Endodermal cell (in vitro differentiated cells): ENCODE measurements at regions not wholly inside any gene's neighbourhood (a gene's known extent, or its start where the extent isn't known, plus 50 kb on each side); places are given as distances from the start of the nearest gene placed in this dataset.
A peak's percentile ranks its signal among the peaks of the same experiment; 100 is the strongest.

Experiments used
- DNase-seq: peaks from one replicate; pipeline ENCODE4 v3.0.0-alpha.2; 2017
- H3K27ac ChIP-seq: 2 replicates; pipeline ENCODE4 v1.5.1; 2013; ENCODE audit warnings: mild to moderate bottlenecking, low read depth, low read length, moderate library complexity
- H3K27me3 ChIP-seq: 2 replicates; pipeline ENCODE4 v1.6.1; 2013; ENCODE audit warnings: mild to moderate bottlenecking, low read length, moderate library complexity; ENCODE audit not compliant: insufficient read depth, control insufficient read depth, poor library complexity, severe bottlenecking
- H3K36me3 ChIP-seq: 2 replicates; pipeline ENCODE4 v1.7.0; 2013; ENCODE audit warnings: mild to moderate bottlenecking, low read length, moderate library complexity; ENCODE audit not compliant: control insufficient read depth, insufficient read depth
- H3K4me1 ChIP-seq: one replicate; pipeline ENCODE4 v1.7.0; 2013; ENCODE audit warnings: low read length; ENCODE audit not compliant: control insufficient read depth, insufficient read depth
- H3K4me3 ChIP-seq: 2 replicates; pipeline ENCODE4 v1.5.1; 2013; ENCODE audit warnings: mild to moderate bottlenecking, low read length, moderate library complexity
- H3K9ac ChIP-seq: 2 replicates; pipeline ENCODE4 v1.6.1; 2013; ENCODE audit warnings: mild to moderate bottlenecking, low read length, moderate library complexity; ENCODE audit not compliant: poor library complexity, severe bottlenecking; ENCODE audit errors: extremely low read depth
- H3K9me3 ChIP-seq: 2 replicates; pipeline ENCODE4 v1.6.1; 2013; ENCODE audit warnings: mild to moderate bottlenecking, low read length, moderate library complexity; ENCODE audit not compliant: control insufficient read depth
- H3K27ac Mint-ChIP-seq: 2 replicates; pipeline ENCODE4 v1.8.0; 2020; ENCODE audit warnings: mixed read lengths
- H3K27me3 Mint-ChIP-seq: 2 replicates; pipeline ENCODE4 v1.8.0; 2021; ENCODE audit warnings: mild to moderate bottlenecking, mixed read lengths; ENCODE audit not compliant: insufficient read depth
- H3K36me3 Mint-ChIP-seq: 2 replicates; pipeline ENCODE4 v1.8.0; 2020; ENCODE audit warnings: low read depth, mixed read lengths
- H3K4me1 Mint-ChIP-seq: 2 replicates; pipeline ENCODE4 v1.8.0; 2020; ENCODE audit warnings: mixed read lengths
- H3K4me3 Mint-ChIP-seq: 2 replicates; pipeline ENCODE4 v1.8.0; 2020; ENCODE audit warnings: mild to moderate bottlenecking, moderate library complexity, mixed read lengths
- H3K9me3 Mint-ChIP-seq: 2 replicates; pipeline ENCODE4 v1.8.0; 2020; ENCODE audit warnings: mild to moderate bottlenecking, mixed read lengths
- WGBS, 2 experiments: methylation state at CpG; one replicate each; pipeline versions ENCODE4 v1.1.5 to v1.1.7; 2013; ENCODE audit warnings: missing lambda C conversion rate in 2 of 2, mixed read lengths in 1 of 2; ENCODE audit not compliant: insufficient coverage in 1 of 2, insufficient read length in 1 of 2; 5-methylcytosine and 5-hydroxymethylcytosine counted together
- TF ChIP-seq, protein P1 (sequence below): fragments of 200-600 bp; sonication (generic); conservative IDR thresholded peaks from 2 replicates; pipeline ENCODE4 v1.5.0; 2021; ENCODE audit warnings: antibody characterized with exemption, mild to moderate bottlenecking

DNA sequence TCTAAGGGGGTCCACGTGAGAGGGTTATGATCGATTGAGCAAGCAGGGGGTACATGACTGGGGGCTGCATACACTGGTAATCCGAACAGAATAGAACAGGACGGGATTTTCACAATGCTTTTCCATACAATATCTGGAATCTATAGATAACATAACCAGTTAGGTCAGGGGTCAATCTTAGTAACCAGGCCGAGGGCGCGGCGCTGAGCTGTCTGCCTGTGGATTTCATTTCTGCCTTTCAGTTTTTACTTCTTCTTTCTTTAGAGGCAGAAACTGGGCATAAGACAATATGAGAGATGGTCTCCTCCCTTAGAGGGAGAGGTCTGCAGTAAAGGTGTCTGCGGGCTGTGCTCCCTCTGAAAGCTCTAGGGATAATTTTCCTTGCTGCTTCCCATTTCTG is 261.3 kb downstream of the XXYLT1 start:
- H3K9me3 ChIP-seq: peaks cover 16% of the 10 kb centered on the region
- H3K4me1 ChIP-seq: no peaks in the 10 kb centered on the region
- H3K36me3 ChIP-seq: no peaks in the 10 kb centered on the region
- no peak for DNase-seq
- TF ChIP-seq, protein P1, sequence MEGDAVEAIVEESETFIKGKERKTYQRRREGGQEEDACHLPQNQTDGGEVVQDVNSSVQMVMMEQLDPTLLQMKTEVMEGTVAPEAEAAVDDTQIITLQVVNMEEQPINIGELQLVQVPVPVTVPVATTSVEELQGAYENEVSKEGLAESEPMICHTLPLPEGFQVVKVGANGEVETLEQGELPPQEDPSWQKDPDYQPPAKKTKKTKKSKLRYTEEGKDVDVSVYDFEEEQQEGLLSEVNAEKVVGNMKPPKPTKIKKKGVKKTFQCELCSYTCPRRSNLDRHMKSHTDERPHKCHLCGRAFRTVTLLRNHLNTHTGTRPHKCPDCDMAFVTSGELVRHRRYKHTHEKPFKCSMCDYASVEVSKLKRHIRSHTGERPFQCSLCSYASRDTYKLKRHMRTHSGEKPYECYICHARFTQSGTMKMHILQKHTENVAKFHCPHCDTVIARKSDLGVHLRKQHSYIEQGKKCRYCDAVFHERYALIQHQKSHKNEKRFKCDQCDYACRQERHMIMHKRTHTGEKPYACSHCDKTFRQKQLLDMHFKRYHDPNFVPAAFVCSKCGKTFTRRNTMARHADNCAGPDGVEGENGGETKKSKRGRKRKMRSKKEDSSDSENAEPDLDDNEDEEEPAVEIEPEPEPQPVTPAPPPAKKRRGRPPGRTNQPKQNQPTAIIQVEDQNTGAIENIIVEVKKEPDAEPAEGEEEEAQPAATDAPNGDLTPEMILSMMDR: no peak
- H3K4me1 Mint-ChIP-seq: peaks cover 4% of the 10 kb centered on the region
- no peaks in the 10 kb centered on the region for H3K27me3 ChIP-seq
- peaks cover 2% of the 10 kb centered on the region for H3K27me3 Mint-ChIP-seq
- no peak overlapping the region for H3K27ac ChIP-seq
- no peak overlapping the region for H3K4me3 Mint-ChIP-seq
- H3K9ac ChIP-seq: no peak overlapping the region
- H3K4me3 ChIP-seq: no peak overlapping the region
- no peaks in the 10 kb centered on the region for H3K36me3 Mint-ChIP-seq
- H3K27ac Mint-ChIP-seq: no peak overlapping the region
- WGBS, 2 experiments: 93% methylated on average over 8 to 9 of the region's 9 CpGs
- peaks cover 34% of the 10 kb centered on the region for H3K9me3 Mint-ChIP-seq

DNA sequence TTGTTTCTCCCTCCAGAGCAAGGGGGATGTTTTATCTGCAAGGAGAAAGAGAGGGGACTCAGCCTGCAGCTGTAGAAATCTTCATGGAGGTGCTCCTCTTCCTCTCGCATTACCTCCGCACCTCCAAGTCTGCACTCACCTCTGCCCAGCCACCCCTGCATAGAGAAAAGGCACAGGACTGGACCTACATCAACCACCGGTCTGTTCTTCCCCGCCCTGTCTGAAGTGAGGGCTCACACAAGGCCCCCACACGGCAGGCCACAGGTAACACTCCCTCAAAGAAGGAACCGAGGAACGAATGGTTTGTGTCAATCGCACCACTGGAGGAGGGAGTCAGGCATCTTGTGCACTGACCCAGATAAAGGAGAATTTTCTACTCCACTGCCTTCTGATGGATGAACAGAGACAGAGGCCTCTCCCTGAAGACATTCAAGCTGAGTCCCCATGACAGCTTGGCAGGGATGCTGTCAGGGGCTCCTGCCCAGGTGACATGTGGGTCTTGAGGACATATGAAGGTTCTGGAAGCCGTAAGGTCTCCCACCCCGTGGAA is 260.3 kb downstream of the XXYLT1 start:
- H3K4me3 Mint-ChIP-seq: no peak overlapping the region
- H3K9ac ChIP-seq: no peak overlapping the region
- H3K4me1 Mint-ChIP-seq: peaks cover 4% of the 10 kb centered on the region
- H3K27me3 ChIP-seq: no peaks in the 10 kb centered on the region
- TF ChIP-seq, protein P1: no peak
- H3K9me3 Mint-ChIP-seq: peaks cover 34% of the 10 kb centered on the region
- peak; percentile 19 for DNase-seq
- H3K36me3 Mint-ChIP-seq: no peaks in the 10 kb centered on the region
- WGBS, 2 experiments: 93 to 94% methylated on average over 7 to 10 of the region's 10 CpGs
- no peak overlapping the region for H3K27ac Mint-ChIP-seq
- H3K36me3 ChIP-seq: no peaks in the 10 kb centered on the region
- no peak overlapping the region for H3K27ac ChIP-seq
- H3K9me3 ChIP-seq: peaks cover 16% of the 10 kb centered on the region
- H3K27me3 Mint-ChIP-seq: peaks cover 2% of the 10 kb centered on the region
- no peaks in the 10 kb centered on the region for H3K4me1 ChIP-seq
- no peak overlapping the region for H3K4me3 ChIP-seq

DNA sequence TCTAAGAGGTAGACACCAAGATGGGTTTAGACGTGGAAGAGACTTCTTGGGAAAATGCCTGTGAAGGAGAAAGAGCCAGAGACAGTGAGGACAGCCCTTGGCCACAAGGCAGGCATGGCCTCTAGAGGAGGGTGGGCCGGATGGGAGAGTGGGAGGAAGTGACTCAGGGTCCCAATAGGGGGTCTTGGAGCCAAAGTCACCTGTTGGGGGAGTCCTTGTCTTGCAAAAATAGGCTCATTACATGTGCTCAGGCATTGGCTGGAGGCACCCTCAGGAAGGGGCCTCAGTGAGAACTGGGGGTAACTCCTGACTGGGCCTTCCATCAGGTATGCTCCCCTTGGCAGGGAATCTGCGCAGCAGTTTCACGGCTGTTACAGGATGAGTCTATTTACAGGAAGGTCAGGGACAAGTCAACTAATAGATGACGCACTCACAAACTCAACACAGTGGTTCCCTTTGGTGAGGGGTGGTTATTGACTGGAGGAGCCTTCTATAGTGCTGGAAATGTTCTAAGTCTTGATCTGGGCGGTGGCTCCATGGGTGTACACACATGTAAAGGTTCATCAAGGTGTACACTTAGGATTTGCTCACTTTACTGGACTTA is 259.6 kb downstream of the XXYLT1 start:
- peaks cover 16% of the 10 kb centered on the region for H3K9me3 ChIP-seq
- Mint-ChIP-seq H3K27me3 (peaks cover 4% of the 10 kb centered on the region), H3K4me3 (no peak overlapping the region), H3K4me1 (peaks cover 4% of the 10 kb centered on the region), H3K9me3 (peaks cover 34% of the 10 kb centered on the region), H3K36me3 (no peaks in the 10 kb centered on the region), H3K27ac (no peak overlapping the region)
- H3K36me3 ChIP-seq: no peaks in the 10 kb centered on the region
- no peaks in the 10 kb centered on the region for H3K27me3 ChIP-seq
- H3K4me3 ChIP-seq: no peak overlapping the region
- TF ChIP-seq, protein P1: no peak
- H3K9ac ChIP-seq: no peak overlapping the region
- H3K27ac ChIP-seq: no peak overlapping the region
- H3K4me1 ChIP-seq: no peaks in the 10 kb centered on the region
- 89 to 91% methylated on average over 3 to 6 of the region's 6 CpGs for WGBS, 2 experiments
- DNase-seq: peak; percentile 64
